GM12875 (cell line): ENCODE measurements at regions not wholly inside any gene's neighbourhood (a gene's known extent, or its start where the extent isn't known, plus 50 kb on each side); places are given as distances from the start of the nearest gene placed in this dataset.
A peak's percentile ranks its signal among the peaks of the same experiment; 100 is the strongest.
"Not testable (repeated sequence)": the region's sequence is repeated elsewhere in the genome, so short reads cannot be mapped to it uniquely, and the experiment has no call there.

Experiments
- H3K4me3 ChIP-seq: one replicate; pipeline ENCODE4 v1.5.1; 2011; ENCODE audit warnings: low read depth, low read length, control low read depth
- TF ChIP-seq, protein P1 (sequence below): IDR thresholded peaks from 2 replicates; pipeline ENCODE4 v1.5.1; 2011; ENCODE audit warnings: low read depth, mild to moderate bottlenecking, control low read depth, inconsistent platforms, low read length, moderate library complexity, borderline replicate concordance; ENCODE audit not compliant: insufficient read depth

DNA sequence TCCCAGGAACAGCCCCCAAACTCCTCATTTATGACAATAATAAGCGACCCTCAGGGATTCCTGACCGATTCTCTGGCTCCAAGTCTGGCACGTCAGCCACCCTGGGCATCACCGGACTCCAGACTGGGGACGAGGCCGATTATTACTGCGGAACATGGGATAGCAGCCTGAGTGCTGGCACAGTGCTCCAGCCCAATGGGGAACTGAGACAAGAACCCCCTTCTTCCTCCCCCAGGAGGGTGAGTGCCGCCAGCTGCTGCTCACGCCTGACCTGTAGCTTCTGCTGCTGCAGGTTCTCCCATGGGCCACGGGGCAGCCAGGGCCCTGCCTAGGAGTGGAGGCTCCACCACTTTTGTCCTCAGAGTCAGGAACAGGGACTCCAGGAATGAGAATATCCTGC lies 78.2 kb downstream of the VPREB1 start:
- no peak overlapping the region for H3K4me3 ChIP-seq
- TF ChIP-seq, protein P1, sequence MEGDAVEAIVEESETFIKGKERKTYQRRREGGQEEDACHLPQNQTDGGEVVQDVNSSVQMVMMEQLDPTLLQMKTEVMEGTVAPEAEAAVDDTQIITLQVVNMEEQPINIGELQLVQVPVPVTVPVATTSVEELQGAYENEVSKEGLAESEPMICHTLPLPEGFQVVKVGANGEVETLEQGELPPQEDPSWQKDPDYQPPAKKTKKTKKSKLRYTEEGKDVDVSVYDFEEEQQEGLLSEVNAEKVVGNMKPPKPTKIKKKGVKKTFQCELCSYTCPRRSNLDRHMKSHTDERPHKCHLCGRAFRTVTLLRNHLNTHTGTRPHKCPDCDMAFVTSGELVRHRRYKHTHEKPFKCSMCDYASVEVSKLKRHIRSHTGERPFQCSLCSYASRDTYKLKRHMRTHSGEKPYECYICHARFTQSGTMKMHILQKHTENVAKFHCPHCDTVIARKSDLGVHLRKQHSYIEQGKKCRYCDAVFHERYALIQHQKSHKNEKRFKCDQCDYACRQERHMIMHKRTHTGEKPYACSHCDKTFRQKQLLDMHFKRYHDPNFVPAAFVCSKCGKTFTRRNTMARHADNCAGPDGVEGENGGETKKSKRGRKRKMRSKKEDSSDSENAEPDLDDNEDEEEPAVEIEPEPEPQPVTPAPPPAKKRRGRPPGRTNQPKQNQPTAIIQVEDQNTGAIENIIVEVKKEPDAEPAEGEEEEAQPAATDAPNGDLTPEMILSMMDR: no peak

DNA sequence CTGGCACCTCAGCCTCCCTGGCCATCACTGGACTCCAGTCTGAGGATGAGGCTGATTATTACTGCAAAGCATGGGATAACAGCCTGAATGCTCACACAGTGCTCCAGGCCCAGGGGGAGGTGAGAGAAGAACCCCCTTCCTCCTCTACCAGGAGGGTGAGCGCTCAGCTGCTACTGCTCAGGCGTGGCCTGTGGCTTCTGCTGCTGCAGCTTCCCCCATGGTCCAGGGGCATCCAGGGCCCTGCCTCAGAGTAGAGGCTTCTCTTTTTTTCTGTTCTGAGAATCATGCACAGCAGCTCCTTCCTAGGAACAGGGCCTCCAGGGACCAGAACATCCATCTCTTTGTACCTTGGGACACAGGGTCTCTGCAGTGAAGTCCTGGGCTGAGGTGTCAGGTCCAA lies 83.1 kb downstream of the VPREB1 start:
- no peak overlapping the region for H3K4me3 ChIP-seq
- TF ChIP-seq, protein P1: no peak

DNA sequence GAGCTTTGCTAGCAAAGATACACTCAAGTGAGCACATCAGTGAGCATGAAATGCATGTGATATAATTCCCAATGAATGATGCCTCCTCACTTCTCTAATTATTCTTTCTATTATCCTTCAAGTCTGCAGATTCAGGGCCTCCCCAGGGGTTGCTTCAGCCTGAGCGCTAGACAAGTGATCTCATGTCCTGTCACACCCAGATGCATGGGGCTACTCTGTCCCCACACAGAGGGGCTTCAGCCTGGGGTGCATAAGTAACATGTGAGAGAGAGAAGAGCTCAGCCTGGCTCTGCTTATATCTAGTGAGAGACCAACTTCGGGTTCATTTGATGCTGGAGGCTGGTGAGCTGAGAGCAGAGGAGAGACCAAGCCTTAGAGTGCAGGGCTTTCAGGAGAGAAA lies 85.2 kb downstream of the VPREB1 start:
- TF ChIP-seq, protein P1: no peak
- no peak overlapping the region for H3K4me3 ChIP-seq

DNA sequence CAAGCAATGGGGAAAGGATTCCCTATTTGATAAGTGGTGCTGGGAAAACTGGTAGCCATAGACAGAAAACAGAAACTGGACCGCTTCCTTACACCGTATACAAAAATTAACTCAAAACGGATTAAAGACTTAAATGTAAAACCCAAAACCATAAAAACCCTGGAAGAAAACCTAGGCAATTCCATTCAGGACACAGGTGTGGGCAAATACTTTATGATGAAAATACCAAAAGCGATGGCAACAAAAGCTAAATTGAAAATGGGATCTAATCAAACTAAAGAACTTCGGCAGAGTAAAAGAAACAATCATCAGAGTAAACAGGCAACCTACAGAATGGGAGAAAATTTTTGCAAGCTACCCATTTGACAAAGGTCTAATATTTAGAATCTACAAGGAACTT lies 91.1 kb downstream of the VPREB1 start:
- H3K4me3 ChIP-seq: not testable (repeated sequence)

DNA sequence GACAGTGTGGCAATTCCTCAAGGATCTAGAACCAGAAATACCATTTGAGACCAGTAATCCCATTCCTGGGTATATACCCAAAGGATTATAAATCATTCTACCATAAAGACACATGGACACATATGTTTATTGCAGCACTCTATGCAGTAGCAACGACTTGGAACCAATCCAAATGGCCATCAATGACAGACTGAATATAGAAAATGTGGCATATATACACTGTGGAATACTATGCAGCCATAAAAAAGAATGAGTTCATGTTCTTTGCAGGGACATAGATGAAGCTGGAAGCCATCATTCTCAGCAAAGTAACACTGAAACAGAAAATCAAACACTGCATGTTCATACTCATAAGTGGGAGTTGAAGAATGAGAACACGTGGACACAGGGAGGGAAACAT lies 91.7 kb downstream of the VPREB1 start:
- not testable (repeated sequence) for H3K4me3 ChIP-seq

DNA sequence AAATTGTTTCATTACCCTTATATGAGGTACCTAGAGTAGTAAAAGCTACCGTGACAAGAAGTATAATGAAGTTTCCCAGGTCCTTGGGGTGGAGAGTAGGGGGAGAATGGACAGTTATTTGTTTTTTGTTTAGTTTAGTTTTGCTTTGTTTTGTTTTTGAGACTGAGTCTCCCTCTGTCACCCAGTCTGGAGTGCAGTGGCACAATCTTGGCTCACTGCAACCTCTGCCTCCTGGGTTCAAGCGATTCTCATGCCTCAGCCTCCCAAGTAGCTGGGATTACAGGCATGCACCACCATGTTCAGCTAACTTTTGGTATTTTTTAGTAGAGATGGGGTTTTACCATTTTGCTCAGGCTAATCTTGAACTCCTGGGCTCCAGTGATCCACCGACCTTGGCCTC lies 94.2 kb downstream of the VPREB1 start:
- not testable (repeated sequence) for H3K4me3 ChIP-seq

DNA sequence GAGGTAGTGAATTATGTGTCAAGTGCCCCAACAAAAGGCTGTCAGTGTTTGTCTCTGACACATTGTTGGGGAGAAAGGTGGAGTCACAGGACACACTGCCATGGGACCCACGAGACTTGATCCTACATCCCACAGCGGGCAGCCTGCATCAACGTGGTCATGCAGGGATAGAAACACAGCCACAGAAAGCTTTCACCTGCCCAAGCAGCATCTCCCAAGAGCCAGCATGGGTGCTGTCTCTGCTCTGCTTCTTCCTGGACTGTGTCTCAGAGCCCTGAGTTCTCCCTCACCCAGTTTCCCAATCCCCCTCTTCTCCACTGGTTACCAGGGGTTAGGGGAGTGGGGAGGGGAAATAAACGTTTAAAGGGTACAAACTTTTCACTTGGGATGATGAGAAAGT lies 97.2 kb downstream of the VPREB1 start:
- TF ChIP-seq, protein P1: no peak
- no peak overlapping the region for H3K4me3 ChIP-seq

DNA sequence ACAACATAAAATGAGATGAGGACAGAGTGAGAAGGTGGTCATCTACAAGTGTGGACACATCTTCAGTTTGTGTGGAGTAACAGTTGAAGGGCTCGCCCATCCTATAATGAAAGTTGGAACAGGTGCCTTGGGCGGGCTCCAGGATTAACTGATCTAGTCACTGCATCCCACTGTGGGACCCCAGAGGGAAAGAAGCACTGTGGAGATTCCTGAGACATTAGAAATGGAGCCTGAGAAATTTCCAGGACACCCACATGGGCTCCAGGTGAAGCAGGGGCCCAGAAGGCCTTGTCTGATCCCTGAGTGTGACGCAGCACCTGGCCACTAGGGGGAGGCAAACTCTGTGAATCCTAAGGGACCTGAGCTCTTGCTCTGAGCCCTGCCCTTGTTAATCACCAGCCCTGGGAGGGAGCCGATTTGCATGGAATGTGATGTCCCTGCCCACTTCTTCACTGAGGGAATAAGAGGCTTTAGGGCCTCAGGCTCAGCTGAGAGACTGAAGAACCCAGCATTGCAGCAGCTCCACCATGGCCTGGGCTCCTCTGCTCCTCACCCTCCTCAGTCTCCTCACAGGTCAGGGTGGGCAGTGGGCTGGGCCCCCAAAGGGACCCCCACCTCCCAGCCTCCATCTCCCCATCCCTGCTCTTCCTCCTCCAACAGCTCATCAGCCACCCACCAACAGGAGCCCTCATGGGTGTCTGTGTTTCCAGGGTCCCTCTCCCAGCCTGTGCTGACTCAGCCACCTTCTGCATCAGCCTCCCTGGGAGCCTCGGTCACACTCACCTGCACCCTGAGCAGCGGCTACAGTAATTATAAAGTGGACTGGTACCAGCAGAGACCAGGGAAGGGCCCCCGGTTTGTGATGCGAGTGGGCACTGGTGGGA lies 98.4 kb downstream of the VPREB1 start:
- H3K4me3 ChIP-seq: no peak overlapping the region
- TF ChIP-seq, protein P1: peak; percentile 97

DNA sequence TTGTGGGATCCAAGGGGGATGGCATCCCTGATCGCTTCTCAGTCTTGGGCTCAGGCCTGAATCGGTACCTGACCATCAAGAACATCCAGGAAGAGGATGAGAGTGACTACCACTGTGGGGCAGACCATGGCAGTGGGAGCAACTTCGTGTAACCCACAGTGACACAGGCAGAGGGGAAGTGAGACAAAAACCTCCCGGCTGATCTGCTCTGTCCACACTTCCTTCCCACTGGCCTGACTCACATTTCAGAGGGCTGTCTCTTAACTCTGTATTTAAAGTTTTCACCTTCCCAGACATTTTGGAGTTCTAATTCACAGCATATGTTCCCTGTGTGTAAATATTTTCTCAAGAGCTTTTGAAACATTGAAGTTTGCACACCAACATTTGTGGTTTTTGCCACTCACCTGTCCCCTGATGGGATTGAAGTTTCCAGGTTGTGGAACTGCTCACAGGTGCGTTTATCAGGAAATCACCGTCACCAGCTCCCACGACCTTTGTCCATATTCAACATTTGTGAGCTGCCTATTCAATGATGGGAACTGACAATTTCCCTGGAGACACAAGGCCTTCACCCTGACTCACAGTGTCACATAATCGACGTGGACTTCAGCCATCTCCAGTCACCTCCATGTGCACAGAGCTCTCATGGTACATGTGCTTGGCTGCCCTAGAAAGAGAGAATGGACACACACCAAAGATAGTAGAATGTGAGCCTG lies 99.2 kb downstream of the VPREB1 start:
- H3K4me3 ChIP-seq: no peak overlapping the region
- TF ChIP-seq, protein P1: no peak
